ENCODE measurements at regions not wholly inside any gene's neighbourhood (a gene's known extent, or its start where the extent isn't known, plus 50 kb on each side); places are given as distances from the start of the nearest gene placed in this dataset.

- TF ChIP-seq YY1 (IDR thresholded peaks at IDR 0.05; ENCODE audit: insufficient read depth, insufficient read length), result no peak
- TF ChIP-seq SUZ12 (IDR thresholded peaks at IDR 0.05; ENCODE audit: extremely low read depth, insufficient read depth, insufficient read length), result no peak
These were observed 72.6 kb upstream of the SERP2 start for GRCh38 chr13:44300895-44301638.
